HG03045 (cell line): ENCODE measurements at regions not wholly inside any gene's neighbourhood (a gene's known extent, or its start where the extent isn't known, plus 50 kb on each side); places are given as distances from the start of the nearest gene placed in this dataset.

Source experiments
- ATAC-seq: cut with Tn5 transposase; IDR thresholded peaks from one replicate; pipeline ENCODE4 v1.9.1; 2021; ENCODE audit warnings: mild to moderate bottlenecking, moderate library complexity; ENCODE audit not compliant: unreplicated experiment

DNA sequence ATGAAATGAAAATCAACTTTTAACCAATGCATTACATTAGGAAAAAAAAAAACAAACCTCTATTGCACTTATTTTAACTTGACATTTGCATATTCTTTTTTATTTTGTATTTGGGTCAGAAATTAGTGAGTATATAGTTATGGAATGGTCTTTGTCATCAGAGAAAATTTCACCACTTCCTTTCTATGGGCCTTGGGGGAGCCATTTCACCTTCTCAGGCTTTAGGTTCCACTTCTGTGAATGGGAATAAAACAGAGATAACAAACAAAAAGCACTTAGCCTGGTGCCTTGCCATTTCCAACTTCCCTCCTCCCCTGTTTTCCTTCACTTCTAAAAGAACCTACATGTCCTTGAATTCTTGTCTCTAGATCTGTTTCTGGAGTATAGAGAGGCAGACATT is 168.0 kb upstream of the STT3B start:
- no peak for ATAC-seq

DNA sequence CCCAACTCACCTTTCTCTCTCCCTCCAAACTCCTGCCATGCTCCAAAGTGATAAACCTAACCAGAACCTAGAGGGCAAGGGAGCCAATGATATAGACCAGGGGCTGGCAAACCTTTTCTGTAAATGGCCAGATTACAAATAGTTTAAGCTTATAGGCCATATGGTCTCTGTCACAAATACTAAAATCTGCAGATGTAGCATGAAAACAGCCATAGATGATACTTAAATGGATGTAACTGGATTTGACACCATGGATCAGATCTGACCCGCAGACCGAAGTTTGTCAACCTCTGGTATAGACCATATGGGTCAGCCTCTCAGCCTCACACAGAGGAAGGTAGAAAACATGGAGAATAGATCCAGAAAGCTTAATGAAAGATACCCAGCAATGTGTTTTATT is 165.2 kb upstream of the STT3B start:
- ATAC-seq, result no peak

GRCh38 chr3:31369637-31370379 is 162.9 kb upstream of the STT3B start:
- no peak for ATAC-seq

- no peak for ATAC-seq
Measured at GRCh38 chr3:31370380-31370666, 162.4 kb upstream of the STT3B start.

- ATAC-seq, result no peak
Measured at GRCh38 chr3:31370681-31371080, 162.0 kb upstream of the STT3B start.

- no peak for ATAC-seq
Measured at GRCh38 chr3:31371484-31372177, 161.1 kb upstream of the STT3B start.

DNA sequence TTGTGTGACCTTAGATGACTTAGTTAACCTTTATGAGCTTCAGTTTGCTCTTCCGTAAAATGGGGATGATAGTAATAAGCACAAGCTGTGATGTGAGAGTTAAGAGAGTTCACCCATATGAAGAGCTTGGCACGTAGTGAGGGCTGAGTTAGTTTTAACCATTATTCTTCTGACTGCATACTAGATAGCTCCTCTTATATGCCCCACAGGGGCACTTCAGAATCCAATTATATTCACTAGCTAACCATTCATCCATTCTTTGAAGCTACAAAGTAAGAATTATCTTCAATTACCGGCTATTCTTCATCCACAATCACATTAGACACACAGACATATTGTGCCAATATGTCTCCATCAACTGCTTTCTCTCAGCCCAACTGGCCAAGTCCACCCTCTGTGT is 159.0 kb upstream of the STT3B start:
- ATAC-seq, result no peak

DNA sequence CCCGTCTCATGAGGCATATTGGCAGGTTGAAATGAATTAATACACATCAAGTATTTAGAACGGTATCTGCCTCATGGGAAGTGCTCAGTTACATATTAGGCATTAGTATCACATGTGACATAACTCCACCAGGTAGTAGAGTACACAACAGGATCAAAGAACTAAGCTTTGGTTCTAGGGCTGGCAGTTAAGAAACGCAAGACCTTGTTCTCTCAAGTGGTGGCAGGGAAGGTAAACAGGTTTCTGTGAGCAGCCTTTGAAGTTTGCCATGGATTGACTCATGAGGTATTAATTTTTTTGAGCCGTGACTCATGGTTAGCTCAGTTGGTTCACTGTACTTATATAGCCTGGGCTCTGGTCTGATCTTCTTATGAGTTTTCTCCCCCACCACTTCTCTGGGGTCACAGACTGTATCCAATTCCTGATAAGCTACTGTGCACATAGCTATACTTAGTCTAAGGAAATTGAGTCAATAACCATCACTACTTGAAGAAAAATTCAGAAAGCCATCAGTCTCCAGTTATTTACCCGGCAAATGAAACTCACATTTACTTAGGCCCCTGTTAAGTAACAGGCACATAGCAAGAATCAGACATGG is 155.6 kb upstream of the STT3B start:
- no peak for ATAC-seq

- no peak for ATAC-seq
Measured at GRCh38 chr3:31378231-31378630, 154.5 kb upstream of the STT3B start.

GRCh38 chr3:31379598-31379997 is 153.1 kb upstream of the STT3B start:
- no peak for ATAC-seq

- ATAC-seq, result no peak
Measured at GRCh38 chr3:31382856-31383255, 149.9 kb upstream of the STT3B start.

GRCh38 chr3:31384117-31384516 is 148.6 kb upstream of the STT3B start:
- ATAC-seq, result no peak

- no peak for ATAC-seq
Measured at GRCh38 chr3:31389939-31390338, 142.8 kb upstream of the STT3B start.

DNA sequence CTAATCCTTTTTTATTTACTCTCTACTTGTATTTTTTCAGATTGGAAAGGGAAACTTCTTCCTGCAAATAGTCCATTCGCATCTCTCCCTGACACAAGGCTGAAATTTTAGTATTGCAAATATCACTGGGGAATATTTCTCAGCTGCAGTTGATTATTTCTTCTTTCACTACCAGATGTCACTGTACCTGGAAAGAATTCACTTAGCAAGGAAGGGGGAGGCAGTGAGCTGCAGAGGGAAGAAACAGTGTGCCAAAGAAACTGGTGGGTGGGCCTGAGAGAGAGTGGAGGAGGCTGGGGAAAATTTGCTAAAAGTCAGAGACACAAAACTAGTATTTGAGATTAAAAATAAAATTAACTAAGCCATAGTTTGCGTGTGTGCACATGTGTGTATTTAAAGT is 142.3 kb upstream of the STT3B start:
- ATAC-seq, result no peak

DNA sequence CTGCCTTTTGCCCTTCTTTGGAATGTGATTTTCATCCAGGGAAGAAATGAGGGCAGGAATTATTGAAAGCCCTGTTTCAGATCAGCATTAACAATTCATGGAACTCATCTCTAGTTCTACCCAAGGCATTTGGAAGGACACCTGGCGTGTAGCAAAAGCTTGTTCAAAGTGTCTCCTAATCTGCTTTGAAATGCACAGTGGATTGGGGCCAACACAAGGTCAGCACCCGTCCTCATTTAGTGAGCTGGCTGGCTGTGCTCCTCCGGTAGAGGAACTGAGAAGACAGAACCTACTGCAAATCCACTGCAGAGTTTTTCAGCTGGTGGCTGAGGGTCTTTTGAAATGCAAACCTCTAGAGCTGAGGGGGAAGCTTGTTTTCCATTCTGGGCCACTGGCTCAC is 141.6 kb upstream of the STT3B start:
- no peak for ATAC-seq

DNA sequence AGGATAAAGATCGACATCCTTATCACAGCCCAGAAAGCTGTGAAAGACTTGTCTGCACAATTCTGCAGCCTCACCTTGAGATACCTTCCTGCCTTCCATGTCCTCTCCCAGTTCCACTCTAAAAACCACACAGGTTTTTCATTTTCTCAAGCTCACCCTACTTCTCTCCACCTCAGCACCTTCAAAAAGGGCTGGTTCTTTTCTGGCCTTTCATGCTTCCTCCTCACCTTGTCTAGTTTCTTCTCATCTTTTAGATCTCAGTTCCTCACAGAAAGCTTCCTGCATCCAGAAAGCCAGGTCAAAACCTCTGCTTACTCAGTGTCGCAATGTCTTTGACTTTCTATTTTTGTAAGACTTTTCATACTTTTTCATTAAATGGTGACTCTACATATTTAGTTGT is 140.2 kb upstream of the STT3B start:
- no peak for ATAC-seq

DNA sequence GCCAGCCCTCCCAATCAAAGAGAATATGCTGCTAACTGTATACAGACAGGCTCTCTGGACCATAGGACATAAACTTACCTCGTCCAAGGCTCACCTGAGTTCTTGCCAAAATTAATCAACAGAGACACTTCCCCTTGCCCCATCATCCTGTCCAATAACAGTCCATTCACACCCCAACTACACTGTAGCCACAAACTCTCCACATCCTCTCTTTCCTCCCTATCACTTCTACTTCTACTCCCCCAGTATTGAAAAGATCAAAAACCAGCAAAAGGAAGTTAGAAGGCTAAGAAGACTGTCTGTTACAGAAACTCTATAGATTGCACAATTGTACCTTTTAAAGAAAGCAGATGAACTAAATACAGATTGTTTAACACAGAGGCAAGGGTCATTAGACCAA is 133.5 kb upstream of the STT3B start:
- ATAC-seq, result no peak

GRCh38 chr3:31402117-31402516 is 130.6 kb upstream of the STT3B start:
- ATAC-seq, result no peak

DNA sequence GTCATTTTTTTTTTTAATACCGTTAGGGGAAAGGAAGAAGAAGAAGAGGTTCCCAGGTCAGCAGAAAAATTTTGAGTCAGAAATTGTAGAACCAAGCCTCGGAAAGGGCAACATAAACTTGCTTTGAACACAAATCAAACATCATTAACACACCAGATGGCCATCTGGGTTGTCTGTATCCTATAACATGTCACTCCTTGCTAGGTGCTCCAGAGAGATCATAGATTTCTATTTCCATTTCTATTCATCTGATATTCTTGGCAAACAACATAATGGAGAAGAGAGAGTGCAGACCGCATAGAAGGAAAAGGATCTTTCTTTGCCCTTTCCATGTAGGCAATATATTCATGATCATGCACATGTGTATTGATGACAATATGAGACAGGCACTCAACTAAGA is 129.5 kb upstream of the STT3B start:
- no peak for ATAC-seq

DNA sequence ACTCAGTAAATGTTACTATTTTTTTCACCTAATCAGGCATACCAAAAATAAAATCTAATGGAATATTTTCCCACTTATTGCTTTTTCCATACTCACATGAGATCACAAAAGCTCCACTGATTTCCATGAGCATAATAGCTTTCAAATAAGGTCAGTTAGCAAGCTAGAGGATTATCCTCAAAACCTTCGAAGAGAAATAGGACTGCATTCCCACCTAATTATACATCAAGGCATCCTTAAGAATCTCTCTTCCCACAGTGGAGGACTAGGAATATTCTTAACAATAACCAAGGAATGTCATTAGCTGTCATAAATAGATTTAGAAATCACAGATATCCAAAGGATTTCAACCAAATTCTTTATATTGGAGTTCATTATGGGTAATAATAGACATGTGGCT is 127.9 kb upstream of the STT3B start:
- ATAC-seq, result no peak

GRCh38 chr3:31405515-31405914 is 127.2 kb upstream of the STT3B start:
- ATAC-seq, result no peak

DNA sequence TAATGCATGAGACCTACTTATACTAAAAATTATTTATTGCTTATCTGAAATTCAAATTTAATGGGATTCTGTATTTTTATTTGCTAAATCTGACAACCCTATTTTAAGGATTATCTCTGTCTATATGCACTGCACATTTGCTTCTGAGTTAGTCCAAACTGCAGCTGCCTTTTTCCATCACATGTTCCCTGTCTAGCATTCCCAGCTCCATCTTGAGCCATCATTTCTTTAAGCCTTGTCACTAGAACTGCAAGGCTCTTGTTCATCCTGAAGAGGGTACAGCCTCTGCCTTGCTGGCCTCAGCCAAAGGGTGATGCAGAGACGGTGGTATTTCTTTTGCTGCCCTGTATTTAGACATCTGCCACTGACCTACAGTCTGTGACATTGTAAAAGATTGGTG is 125.8 kb upstream of the STT3B start:
- ATAC-seq, result no peak

- ATAC-seq, result no peak
Measured at GRCh38 chr3:31407665-31408064, 125.1 kb upstream of the STT3B start.
